ENCODE measurements at regions not wholly inside any gene's neighbourhood (a gene's known extent, or its start where the extent isn't known, plus 50 kb on each side); places are given as distances from the start of the nearest gene placed in this dataset.

GRCh38 chr9:127553793-127554192 is 58.3 kb upstream of the STXBP1 start:
- TF ChIP-seq CTCF (IDR thresholded peaks at IDR 0.05; ENCODE audit: insufficient read depth, low read depth, low read length, missing control alignments), result no peak
- no peak overlapping the region for H3K4me3 ChIP-seq (ENCODE audit: low read length)
- DNase-seq (ENCODE audit: low read depth), result no peak

DNA sequence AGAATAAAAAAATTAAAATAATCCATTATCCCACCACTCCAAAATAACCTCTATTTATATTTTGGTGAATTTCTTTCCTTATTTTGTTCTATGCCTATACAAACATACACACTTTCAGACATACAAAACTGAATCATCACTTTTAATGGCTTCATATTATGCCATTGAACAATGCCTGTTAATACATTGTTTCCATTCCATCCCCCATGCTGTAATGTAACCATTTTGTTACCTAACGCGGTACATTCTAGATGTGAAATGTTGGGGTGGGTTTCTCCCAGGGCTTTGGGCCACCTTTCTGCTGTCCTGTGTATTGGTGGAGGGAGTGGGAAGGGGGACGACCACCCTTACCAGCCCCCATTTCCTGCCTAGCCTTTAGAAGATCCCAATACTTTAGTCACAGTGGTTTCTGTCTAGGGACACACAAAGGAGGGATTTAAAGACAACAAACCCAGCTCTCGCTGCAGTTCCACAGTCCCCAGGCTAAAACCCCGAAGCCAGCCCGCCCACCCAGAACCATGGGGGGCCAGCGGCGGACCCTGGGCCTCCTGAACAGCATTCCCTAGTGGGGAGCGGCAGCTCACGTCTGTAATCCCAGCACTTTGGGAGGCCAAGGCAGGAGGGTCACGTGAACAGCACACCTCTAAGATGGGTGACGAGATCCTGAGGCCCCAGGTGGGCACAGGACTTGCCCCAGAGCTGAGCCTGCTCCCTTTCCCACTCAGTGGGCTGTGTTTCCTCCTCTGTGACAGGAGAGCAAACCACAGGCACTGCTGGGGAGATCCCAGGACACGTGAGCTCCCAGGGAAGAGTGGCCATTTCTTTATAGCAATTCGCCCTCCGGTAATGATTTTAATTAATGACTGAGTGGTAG is 56.9 kb upstream of the STXBP1 start:
- H3K4me3 ChIP-seq (ENCODE audit: low read length), result no peak overlapping the region
- TF ChIP-seq CTCF (IDR thresholded peaks at IDR 0.05; ENCODE audit: insufficient read depth, low read depth, low read length, missing control alignments), result no peak
- DNase-seq (ENCODE audit: low read depth), result no peak

DNA sequence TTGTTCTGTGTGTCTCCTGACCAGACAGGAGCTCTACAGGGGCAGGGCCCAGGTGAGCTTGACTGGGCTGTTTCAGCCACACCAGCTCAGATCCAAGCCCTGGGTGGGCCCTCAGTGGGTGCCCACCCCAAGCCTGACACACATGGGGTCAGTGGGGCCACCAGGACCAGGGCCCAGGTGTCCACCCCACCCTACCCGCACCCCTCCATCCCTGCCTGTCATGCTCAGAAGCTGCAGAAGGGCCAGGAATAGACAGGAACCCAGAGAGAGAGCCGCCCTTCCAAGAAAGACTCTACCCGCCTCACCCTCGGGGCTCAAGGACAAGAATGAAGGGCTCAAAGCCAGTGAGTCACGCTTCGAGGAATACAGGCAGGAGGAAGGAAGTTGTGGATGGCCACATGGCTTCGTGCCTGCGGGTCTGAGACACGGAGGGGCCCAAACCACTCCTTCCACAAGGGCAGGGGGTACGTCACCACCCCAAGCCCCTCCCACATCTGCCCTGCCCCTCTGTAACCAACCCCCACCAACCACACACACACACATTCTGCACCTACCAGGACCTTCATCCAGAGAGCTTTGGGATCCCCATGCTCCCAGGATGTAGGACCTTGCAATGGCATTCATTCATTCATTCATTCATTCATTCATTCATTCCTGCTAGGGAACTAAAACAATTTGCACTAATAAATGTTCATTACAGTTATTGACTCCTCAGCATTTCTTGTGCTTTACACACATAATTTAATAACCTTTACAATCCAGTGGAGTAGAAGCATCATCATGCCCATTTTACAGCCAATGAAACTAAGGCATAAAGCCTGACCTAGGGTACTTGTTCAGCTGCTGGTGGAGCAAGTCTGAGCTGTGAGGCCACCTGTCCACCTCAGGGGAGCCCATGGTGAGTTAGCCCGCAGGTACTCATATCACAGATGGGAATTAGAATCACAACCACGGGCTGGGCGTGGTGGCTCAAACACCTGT is 55.9 kb upstream of the STXBP1 start:
- TF ChIP-seq CTCF (IDR thresholded peaks at IDR 0.05; ENCODE audit: insufficient read depth, low read depth, low read length, missing control alignments), result no peak
- DNase-seq (ENCODE audit: low read depth), result peak; percentile 95
- no peak overlapping the region for H3K4me3 ChIP-seq (ENCODE audit: low read length)

DNA sequence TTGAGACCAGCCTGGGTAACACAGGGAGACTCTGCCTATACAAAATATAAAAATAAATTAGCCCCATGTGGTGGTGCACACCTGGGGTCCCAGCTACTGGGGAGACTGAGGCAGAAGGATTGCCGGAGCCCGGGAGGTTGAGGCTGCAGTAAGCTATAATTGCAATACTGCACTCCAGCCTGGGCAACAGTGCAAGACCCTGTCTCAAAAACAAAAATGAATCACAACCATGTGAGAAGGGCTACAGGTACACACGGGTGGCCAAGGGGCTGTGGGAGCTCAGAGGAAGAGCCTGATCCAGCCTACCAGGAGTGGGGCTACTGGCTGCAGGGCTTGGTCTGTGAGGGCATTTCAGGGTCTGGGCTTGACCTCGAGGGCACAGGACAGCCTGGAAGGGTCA is 55.2 kb upstream of the STXBP1 start:
- no peak for DNase-seq (ENCODE audit: low read depth)
- no peak overlapping the region for H3K4me3 ChIP-seq (ENCODE audit: low read length)

GRCh38 chr9:127557466-127557869 is 54.6 kb upstream of the STXBP1 start:
- DNase-seq (ENCODE audit: low read depth), result no peak
- TF ChIP-seq CTCF (IDR thresholded peaks at IDR 0.05; ENCODE audit: insufficient read depth, low read depth, low read length, missing control alignments), result no peak
- no peak overlapping the region for H3K4me3 ChIP-seq (ENCODE audit: low read length)

More for the DNA sequence above, 55.2 kb upstream of the STXBP1 start:
- no peak for TF ChIP-seq CTCF (IDR thresholded peaks at IDR 0.05; ENCODE audit: insufficient read depth, low read depth, low read length, missing control alignments)

- DNase-seq (ENCODE audit: low read depth), result no peak
- no peak for TF ChIP-seq CTCF (IDR thresholded peaks at IDR 0.05; ENCODE audit: insufficient read depth, low read depth, low read length, missing control alignments)
- H3K4me3 ChIP-seq (ENCODE audit: low read length), result no peak overlapping the region
Measured at GRCh38 chr9:127557998-127558546, 54.0 kb upstream of the STXBP1 start.

All from epithelial cell of esophagus (primary cell).